Nucleus accumbens (tissue), 56 donors: ENCODE measurements at regions not wholly inside any gene's neighbourhood (a gene's known extent, or its start where the extent isn't known, plus 50 kb on each side); places are given as distances from the start of the nearest gene placed in this dataset.
A peak's percentile ranks its signal among the peaks of the same experiment; 100 is the strongest.
"Not testable (repeated sequence)": the region's sequence is repeated elsewhere in the genome, so short reads cannot be mapped to it uniquely, and the experiment has no call there.

Experiments
- DNase-seq, 56 donors: peaks; one replicate each; lab custom pipeline; 2025; lab: John Stamatoyannopoulos, UW

DNA sequence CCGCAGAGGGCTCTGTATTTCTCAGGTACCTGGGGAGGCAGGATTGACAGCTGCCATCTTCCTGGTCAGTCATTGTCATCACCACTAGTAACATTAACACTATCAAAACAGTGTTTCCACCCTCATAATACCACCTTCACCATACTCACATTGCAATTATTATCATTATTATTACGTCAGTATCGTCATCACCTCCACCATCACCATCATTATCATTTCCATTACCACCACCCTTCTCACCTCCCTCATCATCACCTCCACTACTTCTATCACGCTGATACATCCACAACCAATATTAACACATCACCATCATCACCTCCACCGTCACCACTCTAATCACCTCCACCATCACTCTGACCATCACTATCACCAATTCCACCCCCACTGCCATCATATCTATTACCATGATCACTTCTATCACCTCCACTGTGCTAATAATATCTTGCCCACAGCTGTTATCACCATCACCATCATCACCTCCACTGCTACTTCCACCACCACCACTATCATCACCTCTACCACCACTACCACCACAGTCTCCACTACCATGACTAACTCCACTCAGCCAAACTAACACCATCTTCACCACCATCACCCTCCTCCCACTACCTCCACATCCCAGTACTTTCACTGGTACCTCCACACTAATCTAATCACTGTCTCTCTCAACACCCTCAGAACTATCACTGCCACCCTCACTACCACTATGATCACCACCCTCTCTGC lies 196.4 kb downstream of the RPS24 start:
- DNase-seq = no peak

DNA sequence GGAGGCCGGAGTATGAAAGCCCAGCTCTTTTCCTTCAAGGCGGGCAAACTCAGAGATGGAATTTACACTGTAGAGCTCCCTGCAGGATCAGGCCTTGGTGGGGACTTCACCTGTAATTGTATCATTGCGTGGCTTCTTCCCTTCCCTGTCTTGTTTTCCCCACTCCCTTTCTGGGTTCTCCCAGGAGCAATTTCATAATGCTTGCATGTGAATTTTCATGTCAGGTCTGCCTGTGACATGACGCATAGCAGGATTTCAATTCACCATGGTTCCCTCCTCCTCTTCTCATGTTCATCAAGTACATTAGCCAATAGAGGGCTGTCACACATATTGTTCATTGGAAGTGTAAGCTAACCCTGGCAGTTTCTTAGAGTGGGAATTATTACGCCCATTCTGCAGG lies 197.7 kb downstream of the RPS24 start:
- no peak for DNase-seq

DNA sequence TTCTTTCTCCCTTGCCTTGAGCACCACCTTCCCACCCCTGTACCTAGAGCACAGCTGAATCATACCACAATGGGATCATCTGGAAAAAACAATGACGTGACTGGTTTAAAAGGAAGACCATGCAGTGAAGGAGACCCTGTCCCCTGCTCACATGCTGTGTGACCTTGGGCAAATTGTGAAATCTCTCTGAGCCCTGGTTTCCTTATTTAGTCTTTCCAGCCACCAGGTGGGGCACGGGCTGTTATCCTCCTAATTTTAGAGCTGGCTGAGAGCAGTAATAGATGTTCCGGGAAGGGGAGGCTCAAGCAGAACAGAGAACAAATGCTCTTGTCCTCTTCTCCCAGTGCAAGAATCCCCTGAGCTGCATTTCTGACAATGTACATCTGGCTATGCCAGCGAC lies 198.3 kb downstream of the RPS24 start:
- DNase-seq = peak in 4 of 56 donors; percentile 6 to 52 (median 18)

DNA sequence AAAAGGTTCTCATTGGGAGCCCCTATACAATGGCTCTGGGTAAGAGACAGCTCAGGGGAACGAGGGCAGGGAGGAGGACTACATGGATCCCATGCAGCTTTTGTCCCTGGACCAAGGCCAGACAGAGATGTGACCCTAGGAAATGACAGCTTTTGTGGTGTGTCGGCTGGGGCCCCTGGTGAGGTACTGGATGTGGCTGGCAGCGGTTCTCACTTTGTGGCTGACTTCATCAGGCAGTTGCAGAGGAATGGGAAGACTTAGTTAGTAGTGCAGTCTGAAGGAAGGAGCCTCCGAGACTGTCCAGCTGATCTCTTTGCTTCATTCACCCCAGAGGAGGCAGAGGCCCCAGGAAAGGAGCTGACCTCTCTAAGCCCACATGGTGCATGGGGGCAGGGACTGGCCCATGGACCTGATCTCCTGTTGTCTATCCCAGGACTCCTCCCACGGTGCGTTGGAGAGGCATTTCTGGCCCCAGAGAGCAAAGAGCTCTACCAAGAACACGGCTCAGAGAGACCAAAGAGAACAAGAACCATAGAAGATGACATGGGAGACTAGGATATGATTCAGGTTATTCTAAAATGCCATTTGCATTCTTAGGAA lies 202.9 kb downstream of the RPS24 start:
- no peak for DNase-seq

DNA sequence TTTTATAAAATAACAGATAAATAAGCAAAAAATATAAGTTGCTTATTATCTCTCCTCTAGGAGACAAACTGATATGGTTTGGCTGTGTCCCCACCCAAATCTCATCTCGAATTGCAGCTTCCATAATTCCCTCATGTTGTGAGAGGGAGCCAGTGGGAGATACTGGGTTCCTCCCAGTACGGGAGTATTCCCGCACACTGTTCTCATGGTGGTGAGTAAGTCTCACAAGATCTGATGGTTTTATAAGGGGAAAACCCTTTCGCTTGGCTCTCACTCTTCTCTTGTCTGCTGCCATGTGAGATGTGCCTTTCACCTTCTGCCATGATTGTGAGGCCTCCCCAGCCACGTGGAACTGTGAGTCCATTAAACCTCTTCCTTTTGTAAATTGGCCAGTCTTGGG lies 204.3 kb downstream of the RPS24 start:
- DNase-seq = not testable (repeated sequence)

DNA sequence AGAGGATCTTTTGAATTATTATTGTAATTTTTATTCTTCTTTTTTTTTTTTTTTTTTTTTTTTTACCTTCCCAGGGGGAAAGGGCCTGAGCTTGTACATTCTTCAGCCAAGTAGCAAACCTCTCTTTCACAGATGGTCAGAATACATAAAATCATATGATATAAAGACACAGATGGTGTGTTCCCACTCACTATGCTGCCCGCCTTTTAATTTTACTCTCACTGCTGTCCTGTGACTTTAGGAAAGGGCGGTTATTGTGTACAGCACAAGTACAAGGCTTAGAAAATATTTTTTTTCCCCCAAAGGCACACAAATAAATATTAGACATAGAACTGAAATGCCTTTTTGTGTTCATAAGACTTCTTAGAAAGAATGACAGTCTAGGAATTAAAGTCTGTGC lies 213.6 kb downstream of the RPS24 start:
- DNase-seq = no peak

DNA sequence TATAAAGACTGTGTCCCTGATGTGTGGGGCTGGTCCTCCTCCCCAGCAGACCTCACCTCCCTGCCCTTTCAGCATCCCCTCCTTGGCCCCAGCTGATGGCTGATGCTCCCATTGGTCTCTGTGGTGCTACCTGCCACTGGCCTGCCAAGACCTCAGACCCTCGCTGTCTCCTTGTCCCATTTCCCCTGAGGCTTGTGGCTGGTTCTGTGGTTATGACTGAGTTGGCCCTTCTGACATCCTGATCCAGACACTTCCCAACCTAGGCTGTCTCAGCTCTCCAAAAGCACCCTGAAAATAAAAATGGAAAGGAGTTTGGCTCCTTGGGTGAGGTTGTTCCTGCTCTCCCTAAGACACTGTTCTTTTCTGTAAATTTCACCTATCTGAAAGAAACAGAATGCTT lies 214.2 kb downstream of the RPS24 start:
- DNase-seq = no peak

DNA sequence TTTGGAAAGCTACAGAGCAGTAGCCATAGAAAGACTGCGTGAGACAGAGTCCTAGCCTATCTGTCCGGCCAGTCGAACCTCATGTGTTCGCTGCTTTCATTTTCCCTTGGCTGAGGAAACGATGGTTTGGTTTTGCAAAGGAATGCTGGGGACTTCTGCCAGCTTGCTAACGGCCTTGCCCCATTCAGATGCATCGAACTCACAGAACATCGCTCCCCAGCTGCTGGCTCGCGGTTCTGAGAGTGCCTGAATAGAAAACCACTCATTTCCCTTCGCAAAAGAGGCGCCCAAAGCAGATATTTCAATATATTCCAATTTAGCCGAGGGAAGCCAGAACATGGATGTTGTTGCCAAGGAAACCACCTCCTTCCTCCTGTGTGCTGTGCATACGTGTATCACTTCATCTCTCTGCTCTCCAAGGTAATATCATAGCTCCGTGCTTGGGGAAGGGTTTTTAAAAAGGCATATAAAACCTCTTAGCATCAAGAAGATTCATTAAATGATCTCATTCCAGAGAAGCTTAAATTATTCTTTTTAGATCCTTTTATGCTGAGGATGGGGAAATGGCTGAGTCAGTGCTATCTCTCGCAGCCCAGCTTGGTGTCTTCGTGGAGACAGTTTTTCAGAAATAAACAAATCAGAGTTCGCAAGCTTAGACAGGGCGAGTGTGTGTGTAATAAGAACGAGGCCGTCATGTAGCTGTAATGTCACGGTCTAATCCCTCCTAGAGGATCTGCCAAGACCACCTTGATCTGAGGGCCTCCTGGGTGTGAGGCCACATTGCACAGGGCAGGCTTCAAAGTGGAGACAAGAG lies 215.2 kb downstream of the RPS24 start:
- peak in 33 of 56 donors; percentile 13 to 74 (median 38) for DNase-seq

DNA sequence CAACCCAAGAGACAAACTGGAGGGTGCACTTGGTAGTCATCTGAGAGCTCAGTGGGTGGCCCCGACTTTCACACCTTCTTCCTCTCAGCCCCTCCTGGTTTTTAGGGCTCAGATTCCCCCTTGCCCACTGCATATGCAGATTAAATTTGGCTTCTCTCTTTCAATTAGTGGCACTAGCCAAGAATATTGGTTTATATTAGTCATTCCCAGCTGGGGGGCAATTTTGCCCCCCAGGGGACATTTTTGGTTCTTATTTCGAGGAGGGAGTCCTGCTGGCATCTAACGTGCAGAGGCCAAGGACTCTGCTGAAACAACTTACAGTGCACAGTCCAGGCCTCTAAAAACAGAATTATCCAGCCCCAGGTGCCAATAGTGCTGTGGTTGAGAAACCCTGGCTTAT lies 216.0 kb downstream of the RPS24 start:
- DNase-seq = no peak

DNA sequence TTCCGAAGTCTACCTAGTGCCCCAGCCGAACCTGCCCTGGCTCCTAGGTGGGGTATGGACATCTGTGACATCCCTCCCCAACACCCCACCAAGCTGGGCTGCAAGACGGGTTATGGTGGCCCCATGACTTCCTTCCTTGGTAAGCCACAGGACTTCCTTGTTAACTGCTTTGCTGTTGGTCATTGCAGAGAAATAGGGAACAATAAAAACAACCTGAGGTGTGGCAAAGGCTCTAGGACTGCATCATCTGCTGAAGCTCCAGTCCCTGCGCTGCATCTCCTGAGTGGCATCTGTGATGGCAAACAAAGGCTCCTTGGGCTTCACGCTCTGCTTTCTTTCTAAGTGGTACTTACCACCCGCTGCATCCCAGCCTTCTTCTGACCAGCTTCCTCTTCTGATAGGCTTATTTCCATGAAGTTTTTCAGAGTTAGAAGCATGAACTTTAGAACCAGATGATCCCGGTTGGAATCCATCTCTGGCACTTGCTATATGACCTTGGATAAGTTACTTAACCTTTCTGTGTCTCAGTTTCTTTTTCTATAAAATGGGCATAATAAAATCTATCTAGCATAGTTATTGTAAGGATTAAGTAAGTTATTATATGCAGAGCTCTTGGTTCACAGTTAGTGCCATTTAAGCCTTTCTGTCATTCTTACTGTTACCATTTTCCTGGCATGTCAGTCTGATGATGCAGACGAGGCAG lies 216.8 kb downstream of the RPS24 start:
- peak in 1 of 56 donors; percentile 18 for DNase-seq

DNA sequence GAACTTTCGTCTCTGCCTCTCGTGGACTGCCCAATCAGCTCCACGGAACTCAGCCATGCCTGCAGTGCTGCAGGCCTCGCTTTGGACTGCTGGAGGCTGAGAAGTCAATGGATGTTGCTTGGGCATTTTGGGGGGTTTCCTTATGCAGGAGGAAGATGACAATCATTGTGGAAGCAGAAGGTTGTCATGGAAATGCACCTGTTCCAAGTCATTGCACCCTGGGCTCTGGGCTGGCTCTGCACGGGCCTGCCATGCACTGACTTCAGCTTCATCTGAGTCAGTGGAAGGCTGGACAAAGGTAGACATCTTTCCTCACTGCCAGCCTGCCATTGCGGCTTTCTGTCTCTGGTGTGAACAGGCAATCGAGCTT lies 217.3 kb downstream of the RPS24 start:
- DNase-seq = no peak

DNA sequence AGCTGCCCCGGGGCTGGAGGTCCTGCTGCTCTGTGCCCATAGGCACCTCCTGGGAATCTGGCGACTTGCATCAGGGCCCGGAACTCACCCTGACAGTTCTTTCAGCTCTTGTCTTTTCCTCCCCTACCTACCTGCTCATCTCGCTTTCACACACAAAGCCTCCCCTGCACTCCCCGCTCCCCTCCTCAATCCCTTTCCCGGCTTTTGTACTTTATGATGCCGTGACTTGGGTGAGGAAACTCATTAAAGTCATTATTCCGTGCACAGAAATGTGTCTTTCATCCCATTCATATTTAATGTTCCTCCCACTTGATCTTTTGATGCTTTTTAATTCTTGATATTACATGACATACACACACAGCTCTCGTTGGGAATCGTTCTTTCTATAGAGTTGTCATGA lies 218.6 kb downstream of the RPS24 start:
- peak in 11 of 56 donors; percentile 6 to 58 (median 26) for DNase-seq

DNA sequence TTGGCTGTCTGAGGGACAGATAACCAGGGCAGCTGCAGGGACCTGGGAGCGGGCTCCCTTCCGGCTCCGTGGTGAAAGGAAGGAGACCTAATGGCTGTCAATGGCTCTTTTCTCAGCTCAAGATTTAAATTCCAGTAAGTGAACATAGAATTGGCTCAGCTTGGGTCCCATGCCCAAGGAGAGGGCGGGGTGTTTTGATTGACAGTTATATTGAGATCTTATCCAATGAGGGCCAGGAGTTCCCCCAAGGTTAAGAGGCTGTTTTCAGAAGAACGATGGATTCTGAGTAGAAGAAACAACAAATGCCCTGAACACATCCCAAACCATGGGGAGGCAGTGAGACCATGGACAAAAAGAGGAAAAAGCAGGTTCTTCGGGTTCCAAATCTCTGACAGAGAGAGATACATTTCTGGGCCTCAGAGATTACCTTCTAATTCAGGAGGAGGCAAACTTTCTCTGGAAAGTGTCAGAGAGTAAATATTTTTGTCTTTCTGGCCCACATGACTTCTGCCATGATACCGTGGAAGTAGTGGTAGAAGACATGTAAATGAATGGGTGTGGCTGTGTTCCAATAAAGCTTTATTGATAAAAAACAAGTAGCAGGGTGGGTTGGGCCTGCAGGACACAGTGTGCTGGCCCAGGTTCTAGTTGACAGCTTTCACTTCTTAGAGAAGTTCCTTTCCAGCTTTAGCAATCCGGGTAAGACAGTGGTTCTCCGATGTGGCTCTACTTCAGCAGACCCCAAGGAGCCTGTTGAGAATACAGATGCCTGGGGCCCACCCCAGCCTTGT lies 219.6 kb downstream of the RPS24 start:
- no peak for DNase-seq

DNA sequence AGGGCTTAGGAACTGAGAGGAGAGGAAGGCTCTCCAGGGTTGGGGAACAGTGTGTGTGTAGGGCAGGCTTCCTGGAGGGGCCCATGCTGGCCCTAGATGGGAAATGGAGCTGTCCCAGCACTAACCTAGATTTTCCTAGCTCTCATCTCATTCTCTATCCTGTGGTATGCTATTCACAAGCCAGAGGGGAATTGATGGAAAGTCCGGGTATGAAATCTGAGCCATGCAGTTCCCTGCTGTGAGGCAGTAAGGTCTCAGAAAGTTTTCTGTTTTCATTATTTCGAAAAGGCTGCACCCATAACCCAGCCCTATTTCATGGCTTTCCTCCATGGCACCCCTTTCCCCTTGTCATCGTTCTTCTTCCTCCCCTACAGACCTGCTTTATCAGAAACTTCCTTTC lies 220.3 kb downstream of the RPS24 start:
- DNase-seq = no peak

DNA sequence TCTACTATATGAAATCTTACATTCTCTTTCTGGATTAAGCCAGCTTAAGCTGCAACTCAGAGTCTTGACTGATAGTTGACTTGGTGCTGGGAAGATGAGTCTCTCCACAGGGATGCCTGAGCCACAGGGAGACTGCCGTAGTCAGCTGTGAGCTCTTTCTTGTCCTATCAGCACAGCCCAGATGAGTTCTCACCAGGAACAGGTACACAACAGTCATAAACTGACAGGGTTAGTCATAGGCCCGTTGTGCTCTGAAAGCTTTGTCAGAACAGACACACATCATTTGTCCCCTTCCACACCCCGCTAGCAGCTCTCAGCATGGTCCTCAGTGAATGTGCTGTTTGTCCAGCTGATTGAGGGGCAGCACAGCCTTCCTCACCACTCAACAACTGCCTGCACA lies 221.6 kb downstream of the RPS24 start:
- DNase-seq = no peak

DNA sequence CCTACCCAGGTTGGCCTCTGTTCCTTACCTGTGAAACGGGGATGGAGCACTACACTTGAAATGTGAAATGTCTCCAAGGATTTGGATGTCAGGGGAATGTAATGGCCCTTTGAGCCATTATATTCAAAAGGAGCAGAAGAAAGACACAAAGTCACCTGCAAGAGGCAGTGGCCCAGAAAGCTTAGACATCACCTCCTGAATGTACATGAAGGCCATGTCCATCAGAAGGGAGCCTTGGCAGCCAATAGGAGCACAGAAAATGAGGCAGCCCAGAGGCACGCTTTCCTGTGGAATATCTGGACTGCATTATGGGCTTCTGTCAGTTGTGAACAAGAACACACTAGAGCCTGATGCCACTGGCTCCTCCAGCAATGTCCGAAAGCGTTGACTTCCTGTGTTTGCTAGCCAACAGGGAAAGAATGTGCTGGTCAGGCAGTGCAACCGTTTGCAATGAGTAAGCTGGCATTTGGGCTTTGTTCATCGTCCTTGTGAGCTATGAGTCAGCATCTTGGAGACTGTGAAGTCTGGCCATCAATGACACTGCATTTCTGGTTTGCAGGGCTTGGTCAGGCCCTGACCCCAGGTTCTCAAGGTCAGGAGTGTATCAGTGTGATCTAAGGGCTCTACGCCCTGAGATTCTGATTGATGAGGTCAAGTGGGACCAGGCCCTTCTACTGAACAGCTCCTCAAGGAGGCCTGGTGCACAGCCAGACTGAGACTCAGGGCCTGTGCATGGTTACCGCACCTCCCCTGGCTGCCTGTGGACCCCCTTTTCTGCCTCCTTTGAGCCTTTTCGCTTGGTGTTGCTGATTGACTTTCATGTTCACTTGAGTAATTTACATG lies 222.4 kb downstream of the RPS24 start:
- DNase-seq = peak in 9 of 56 donors; percentile 14 to 72 (median 23)

DNA sequence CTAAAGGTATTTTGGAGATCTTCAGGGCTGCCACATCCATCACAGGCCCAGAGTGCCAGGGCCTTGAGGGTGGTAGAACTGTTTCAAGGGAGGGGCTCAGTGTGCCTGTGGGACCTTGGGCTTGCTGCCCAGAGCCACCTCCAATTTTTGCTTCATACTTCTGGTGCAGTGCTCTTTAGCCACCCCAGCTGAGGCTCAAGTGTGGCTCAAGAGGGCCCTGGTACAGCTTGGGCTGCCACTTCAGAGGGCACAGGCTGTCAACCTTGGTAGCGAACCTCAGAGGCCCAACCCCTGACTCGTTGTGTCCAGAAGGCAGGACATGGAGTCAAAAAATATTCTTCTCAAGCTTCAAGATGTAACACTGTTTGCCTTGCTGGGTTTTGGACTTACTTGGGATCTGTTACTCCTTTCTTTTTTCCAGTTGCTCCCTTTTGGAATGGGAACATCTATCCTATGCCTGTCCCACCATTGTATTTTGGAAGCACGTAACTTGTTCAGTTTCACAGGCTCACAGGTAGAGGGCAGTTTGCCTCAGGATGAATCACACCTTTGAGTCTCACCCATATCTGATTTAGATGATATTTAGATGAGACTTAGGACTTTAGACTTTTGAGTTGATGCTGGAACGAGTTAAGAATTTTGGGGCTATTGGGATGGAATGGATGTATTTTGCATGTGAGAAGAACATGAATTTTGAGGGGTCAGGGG lies 224.8 kb downstream of the RPS24 start:
- no peak for DNase-seq

DNA sequence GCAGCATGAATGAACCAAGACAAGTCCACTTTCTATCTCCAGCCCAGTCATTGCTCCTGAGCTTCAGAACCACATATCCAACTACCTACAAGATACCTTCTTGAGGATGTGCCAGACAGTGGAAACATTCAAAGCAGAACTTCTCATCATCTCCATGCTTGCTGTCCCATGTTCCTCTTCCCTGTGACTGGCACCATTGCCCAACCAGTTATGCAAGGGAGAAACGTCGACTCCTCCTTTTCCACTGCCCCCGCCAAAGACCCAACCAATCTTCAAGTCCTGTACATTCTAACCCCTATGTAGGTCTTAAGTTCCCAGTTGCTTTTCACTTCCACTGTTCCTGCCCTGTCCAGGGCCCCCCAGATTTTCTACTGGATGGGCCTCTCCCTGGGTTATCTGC lies 225.7 kb downstream of the RPS24 start:
- no peak for DNase-seq

DNA sequence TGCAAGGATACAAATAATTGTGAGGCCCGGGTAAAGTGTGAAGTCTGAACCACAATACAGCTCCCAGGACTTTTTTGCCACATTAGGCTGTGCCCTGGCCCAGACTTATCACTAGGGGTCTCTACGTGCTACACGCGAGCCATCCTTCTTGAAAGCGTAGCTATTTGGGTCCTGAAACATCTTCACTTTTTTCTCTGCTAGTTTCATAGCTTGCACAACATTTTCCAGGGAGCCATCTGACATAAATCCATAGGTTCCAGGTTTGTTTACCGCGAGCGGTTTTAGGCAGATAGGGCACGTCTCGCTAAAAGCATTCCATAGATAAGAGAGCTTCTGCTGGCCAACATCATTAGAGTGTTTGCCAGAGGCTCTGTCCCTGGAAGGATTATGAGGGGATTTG lies 226.5 kb downstream of the RPS24 start:
- DNase-seq = no peak
